ENCODE measurements at regions not wholly inside any gene's neighbourhood (a gene's known extent, or its start where the extent isn't known, plus 50 kb on each side); places are given as distances from the start of the nearest gene placed in this dataset.
A peak's percentile ranks its signal among the peaks of the same experiment; 100 is the strongest.

DNA sequence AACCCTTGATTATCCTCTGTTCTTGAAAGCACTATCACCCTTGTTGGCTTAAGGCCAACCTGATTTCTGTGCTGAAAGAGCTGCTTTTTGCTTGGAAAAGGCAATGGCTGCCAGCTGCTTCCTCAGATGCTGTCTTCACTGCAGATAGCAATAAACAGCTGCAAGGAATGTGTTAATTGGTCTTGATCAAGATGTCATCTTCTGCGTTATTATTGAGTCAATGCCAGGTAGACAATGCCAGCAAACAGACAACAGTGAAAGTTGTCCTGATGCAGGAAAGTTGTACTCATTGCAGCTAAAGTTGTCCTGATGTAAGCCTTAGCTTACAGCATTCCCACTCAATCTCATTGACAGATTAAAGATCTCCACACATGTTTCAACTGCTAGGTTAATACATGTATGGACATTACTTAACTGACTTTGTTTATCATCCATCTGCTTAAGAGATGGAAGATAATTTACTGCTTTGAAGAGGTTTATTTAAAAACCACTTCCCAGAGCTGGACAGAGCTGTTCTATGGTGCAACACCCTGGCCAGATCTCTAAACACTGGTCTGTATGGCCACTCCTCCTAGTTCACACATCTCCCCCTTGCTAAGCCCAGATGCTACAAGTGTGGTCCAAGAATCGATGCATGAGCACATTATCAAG is 251.0 kb upstream of the MCTP2 start:
- Histone ChIP-seq H3K27ac (ENCODE audit: low read depth in 2 of 2, low read length in 2 of 2) (no peak overlapping the region), H3K9ac (ENCODE audit: low read length in 3 of 3) (no peak overlapping the region), H3K9me3 (ENCODE audit: control insufficient read depth in 2 of 3, insufficient read depth in 1 of 3, low read length in 3 of 3) (no peaks in the 10 kb centered on the region), H3K36me3 (ENCODE audit: control insufficient read depth in 2 of 3, insufficient read depth in 3 of 3, low read length in 3 of 3) (no peaks in the 10 kb centered on the region), H3K4me3 (ENCODE audit: low read length in 3 of 3) (no peak overlapping the region), H3K4me1 (ENCODE audit: control insufficient read depth in 2 of 3, insufficient read depth in 2 of 3, low read depth in 1 of 3, low read length in 3 of 3) (no peaks in the 10 kb centered on the region), H3K27me3 (ENCODE audit: control insufficient read depth, insufficient read depth, low read length) (no peaks in the 10 kb centered on the region)
- intact Hi-C loops (cut with DNase I), result no loop called here
- TF ChIP-seq, protein P1, sequence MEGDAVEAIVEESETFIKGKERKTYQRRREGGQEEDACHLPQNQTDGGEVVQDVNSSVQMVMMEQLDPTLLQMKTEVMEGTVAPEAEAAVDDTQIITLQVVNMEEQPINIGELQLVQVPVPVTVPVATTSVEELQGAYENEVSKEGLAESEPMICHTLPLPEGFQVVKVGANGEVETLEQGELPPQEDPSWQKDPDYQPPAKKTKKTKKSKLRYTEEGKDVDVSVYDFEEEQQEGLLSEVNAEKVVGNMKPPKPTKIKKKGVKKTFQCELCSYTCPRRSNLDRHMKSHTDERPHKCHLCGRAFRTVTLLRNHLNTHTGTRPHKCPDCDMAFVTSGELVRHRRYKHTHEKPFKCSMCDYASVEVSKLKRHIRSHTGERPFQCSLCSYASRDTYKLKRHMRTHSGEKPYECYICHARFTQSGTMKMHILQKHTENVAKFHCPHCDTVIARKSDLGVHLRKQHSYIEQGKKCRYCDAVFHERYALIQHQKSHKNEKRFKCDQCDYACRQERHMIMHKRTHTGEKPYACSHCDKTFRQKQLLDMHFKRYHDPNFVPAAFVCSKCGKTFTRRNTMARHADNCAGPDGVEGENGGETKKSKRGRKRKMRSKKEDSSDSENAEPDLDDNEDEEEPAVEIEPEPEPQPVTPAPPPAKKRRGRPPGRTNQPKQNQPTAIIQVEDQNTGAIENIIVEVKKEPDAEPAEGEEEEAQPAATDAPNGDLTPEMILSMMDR (IDR thresholded peaks at IDR 0.05; ENCODE audit: borderline replicate concordance, extremely low read depth, insufficient read depth), result no peak
- DNase-seq (peak in 1 of 5 donors; percentile 14), FAIRE-seq (no peak)

DNA sequence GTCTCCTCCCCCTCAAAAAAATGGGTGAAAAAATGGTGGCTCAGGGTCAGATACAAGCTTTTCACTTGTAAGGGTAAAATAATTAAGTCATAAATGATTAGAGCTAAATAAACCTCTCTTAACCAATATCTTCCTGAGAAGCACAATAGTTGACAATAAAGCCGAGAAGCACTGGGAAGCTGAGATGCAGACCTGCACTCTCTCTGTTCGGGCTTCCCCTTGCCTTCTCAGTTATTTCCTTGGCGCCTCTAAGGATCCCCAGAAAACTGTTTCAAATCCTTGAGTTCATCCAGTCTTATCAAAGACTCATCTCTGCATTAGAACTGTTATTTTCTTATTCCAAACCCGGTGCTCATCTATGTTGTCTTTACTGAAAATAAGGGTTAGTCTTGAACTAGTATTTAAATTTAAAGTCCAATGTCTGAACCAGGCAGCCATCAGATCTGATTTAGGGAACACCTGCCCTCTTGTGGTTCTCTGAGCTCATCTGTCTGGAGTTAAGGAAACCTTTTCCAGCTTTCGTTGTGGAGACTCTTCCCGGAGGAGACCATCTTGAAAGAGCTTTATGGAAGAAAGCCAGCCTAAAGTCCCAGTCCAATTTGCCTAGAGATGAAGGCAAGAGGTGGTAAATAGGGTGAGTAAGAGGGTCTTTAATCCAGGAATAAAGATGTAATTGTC is 256.4 kb upstream of the MCTP2 start:
- no peaks in the 10 kb centered on the region for H3K9me3 ChIP-seq (ENCODE audit: control insufficient read depth in 2 of 3, insufficient read depth in 1 of 3, low read length in 3 of 3)
- no peak overlapping the region for H3K27ac ChIP-seq (ENCODE audit: low read depth in 2 of 2, low read length in 2 of 2)
- intact Hi-C loops (cut with DNase I), result no loop called here
- no peak for FAIRE-seq
- H3K4me1 ChIP-seq (ENCODE audit: control insufficient read depth in 2 of 3, insufficient read depth in 2 of 3, low read depth in 1 of 3, low read length in 3 of 3), result no peaks in the 10 kb centered on the region
- no peaks in the 10 kb centered on the region for H3K27me3 ChIP-seq (ENCODE audit: control insufficient read depth, insufficient read depth, low read length)
- TF ChIP-seq, protein P1 (IDR thresholded peaks at IDR 0.05; ENCODE audit: borderline replicate concordance, extremely low read depth, insufficient read depth), result peak; percentile 44
- H3K36me3 ChIP-seq (ENCODE audit: control insufficient read depth in 2 of 3, insufficient read depth in 3 of 3, low read length in 3 of 3), result no peaks in the 10 kb centered on the region
- no peak overlapping the region for H3K9ac ChIP-seq (ENCODE audit: low read length in 3 of 3)
- H3K4me3 ChIP-seq (ENCODE audit: low read length in 3 of 3), result no peak overlapping the region
- peak in 3 of 5 donors; percentile 41 to 76 (median 69) for DNase-seq

DNA sequence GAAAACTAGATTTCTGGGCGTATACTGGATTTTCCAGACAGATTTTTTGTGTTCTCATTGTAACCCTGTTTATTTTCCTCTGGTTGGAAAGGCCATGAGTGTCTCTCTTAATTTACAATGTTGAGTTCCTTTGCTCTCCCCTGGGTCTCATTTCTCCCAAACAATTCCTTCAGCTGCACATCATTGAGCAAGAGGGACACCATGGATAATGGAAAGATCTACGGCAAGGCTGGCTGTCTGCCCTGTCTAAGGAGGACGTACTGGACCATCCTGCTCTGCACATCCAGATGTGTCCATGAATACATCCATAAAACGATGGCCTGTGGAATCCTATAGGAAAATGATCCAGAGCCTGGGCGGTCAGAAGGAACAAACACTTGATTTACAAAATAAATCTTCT is 258.1 kb upstream of the MCTP2 start:
- no peak for FAIRE-seq
- peak in 1 of 5 donors; percentile 73 for DNase-seq
- Histone ChIP-seq H3K9me3 (ENCODE audit: control insufficient read depth in 2 of 3, insufficient read depth in 1 of 3, low read length in 3 of 3) (no peaks in the 10 kb centered on the region), H3K27ac (ENCODE audit: low read depth in 2 of 2, low read length in 2 of 2) (no peak overlapping the region), H3K36me3 (ENCODE audit: control insufficient read depth in 2 of 3, insufficient read depth in 3 of 3, low read length in 3 of 3) (no peaks in the 10 kb centered on the region), H3K9ac (ENCODE audit: low read length in 3 of 3) (no peak overlapping the region), H3K27me3 (ENCODE audit: control insufficient read depth, insufficient read depth, low read length) (no peaks in the 10 kb centered on the region), H3K4me1 (ENCODE audit: control insufficient read depth in 2 of 3, insufficient read depth in 2 of 3, low read depth in 1 of 3, low read length in 3 of 3) (no peaks in the 10 kb centered on the region), H3K4me3 (ENCODE audit: low read length in 3 of 3) (no peak overlapping the region)
- intact Hi-C loops (cut with DNase I), result no loop called here
- TF ChIP-seq, protein P1 (IDR thresholded peaks at IDR 0.05; ENCODE audit: borderline replicate concordance, extremely low read depth, insufficient read depth), result no peak

Measured in kidney (tissue), 13 donors.